ENCODE measurements at regions not wholly inside any gene's neighbourhood (a gene's known extent, or its start where the extent isn't known, plus 50 kb on each side); places are given as distances from the start of the nearest gene placed in this dataset.

DNA sequence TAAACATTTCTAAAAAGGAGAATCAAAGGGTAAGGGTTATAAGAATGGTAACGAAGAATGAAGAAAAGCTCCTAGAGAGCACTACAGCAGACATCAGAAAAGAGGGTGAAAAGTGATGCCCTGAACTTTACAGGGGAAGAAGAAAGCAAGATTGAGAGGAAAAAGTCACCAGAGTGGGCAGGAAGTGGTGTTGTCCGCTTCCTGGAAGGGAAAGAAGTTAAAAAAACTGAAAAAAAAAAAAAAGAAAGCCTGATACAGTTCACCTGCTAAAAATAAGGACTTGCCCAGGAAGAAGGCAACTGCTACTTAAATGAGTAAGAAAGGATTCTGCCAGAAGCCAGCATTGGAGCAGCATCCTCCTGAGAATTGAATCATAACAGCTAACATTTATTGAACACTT lies 330.1 kb upstream of the PHF14 start:
- TF ChIP-seq, protein P1, sequence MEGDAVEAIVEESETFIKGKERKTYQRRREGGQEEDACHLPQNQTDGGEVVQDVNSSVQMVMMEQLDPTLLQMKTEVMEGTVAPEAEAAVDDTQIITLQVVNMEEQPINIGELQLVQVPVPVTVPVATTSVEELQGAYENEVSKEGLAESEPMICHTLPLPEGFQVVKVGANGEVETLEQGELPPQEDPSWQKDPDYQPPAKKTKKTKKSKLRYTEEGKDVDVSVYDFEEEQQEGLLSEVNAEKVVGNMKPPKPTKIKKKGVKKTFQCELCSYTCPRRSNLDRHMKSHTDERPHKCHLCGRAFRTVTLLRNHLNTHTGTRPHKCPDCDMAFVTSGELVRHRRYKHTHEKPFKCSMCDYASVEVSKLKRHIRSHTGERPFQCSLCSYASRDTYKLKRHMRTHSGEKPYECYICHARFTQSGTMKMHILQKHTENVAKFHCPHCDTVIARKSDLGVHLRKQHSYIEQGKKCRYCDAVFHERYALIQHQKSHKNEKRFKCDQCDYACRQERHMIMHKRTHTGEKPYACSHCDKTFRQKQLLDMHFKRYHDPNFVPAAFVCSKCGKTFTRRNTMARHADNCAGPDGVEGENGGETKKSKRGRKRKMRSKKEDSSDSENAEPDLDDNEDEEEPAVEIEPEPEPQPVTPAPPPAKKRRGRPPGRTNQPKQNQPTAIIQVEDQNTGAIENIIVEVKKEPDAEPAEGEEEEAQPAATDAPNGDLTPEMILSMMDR (IDR thresholded peaks at IDR 0.05; ENCODE audit: poor library complexity) = no peak
- no peak for TF ChIP-seq EZH2 (IDR thresholded peaks at IDR 0.05; ENCODE audit: borderline replicate concordance)

Data from hepatocyte (in vitro differentiated cells).